Cardiac fibroblast (primary cell): ENCODE measurements at regions not wholly inside any gene's neighbourhood (a gene's known extent, or its start where the extent isn't known, plus 50 kb on each side); places are given as distances from the start of the nearest gene placed in this dataset.

Source experiments
- DNase-seq, 2 donors: peaks; one replicate each; pipeline versions ENCODE4 v3.0.0 to v3.0.0-alpha.2; 2010; ENCODE audit warnings: low read depth in 2 of 2
- H3K4me3 ChIP-seq, 2 donors: replicated peaks in 1 of 2; 1 replicate in 1 of 2; 2 replicates in 1 of 2; pipeline ENCODE4 v1.5.1; 2011; ENCODE audit warnings: low read depth in 2 of 2, low read length in 2 of 2, mild to moderate bottlenecking in 2 of 2, moderate library complexity in 1 of 2
- TF ChIP-seq, protein P1 (sequence below): IDR thresholded peaks from one replicate; pipeline ENCODE4 v1.5.1; 2011; ENCODE audit warnings: low read depth, mild to moderate bottlenecking, low read length, inconsistent platforms

DNA sequence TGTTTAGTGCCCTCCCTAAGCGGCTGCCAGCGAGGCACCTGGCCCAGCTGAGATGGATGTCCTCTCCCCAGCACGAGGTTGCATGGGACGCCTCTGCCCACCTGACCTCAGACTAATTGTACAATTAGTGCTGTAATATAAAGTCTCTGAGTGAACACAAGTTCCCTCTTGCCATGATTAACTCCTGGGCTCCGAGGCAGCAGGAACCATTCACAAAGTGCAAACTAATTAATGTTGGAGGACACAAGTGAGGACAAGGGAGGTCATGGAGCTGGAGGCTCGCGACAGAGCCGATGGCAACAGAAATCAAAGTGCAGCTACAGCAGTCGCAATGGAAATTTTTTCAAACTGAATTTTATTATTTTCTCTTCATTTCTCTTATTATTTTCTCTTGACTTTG, 156.6 kb upstream of the ADARB2 start:
- TF ChIP-seq, protein P1, sequence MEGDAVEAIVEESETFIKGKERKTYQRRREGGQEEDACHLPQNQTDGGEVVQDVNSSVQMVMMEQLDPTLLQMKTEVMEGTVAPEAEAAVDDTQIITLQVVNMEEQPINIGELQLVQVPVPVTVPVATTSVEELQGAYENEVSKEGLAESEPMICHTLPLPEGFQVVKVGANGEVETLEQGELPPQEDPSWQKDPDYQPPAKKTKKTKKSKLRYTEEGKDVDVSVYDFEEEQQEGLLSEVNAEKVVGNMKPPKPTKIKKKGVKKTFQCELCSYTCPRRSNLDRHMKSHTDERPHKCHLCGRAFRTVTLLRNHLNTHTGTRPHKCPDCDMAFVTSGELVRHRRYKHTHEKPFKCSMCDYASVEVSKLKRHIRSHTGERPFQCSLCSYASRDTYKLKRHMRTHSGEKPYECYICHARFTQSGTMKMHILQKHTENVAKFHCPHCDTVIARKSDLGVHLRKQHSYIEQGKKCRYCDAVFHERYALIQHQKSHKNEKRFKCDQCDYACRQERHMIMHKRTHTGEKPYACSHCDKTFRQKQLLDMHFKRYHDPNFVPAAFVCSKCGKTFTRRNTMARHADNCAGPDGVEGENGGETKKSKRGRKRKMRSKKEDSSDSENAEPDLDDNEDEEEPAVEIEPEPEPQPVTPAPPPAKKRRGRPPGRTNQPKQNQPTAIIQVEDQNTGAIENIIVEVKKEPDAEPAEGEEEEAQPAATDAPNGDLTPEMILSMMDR, result no peak
- no peak for DNase-seq
- no peak overlapping the region for H3K4me3 ChIP-seq

DNA sequence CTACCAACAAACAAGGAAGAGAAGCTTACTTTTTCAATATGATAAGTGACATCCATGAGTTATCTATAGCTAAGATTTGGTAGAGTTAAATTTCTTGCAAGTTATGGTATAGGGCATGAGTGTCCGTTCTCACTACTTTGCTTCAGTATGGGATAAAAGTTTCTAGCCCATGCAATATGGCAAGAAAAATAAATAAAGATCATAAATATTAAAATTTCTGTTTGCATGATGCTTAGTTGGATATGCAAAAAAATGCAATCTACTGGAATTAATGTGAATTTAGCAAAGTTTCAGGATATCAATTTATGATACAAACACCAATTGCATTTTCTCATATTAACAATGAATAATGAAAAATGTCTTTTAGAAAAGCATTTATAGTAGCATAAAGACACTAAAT, 148.7 kb upstream of the ADARB2 start:
- no peak overlapping the region for H3K4me3 ChIP-seq
- DNase-seq, result no peak
- TF ChIP-seq, protein P1, result no peak

- TF ChIP-seq, protein P1, result no peak
- H3K4me3 ChIP-seq, result no peak overlapping the region
- no peak for DNase-seq
Observed at GRCh38 chr10:1882728-1883127, 145.4 kb upstream of the ADARB2 start.

DNA sequence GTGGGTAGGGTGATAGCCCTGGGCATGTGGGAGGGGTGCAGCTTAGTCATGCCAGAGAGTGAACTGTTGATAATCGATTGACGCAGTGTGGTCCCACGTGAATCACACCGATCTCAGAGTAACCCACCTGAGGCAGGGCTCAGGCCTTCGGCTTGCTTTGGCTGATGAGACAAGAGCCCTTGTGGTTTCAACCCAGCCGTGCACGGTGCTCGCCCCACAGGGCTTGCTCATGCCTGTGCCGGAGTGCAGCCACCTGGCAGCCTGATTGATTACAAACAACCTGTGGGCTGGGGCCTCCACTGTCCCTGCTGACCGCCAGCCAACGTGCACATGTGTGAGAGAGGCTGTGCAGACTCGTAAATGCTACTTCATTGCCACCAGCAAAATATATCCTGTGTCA, 144.9 kb upstream of the ADARB2 start:
- no peak for DNase-seq
- TF ChIP-seq, protein P1, result no peak
- no peak overlapping the region for H3K4me3 ChIP-seq

- DNase-seq, result no peak
- no peak overlapping the region for H3K4me3 ChIP-seq
- TF ChIP-seq, protein P1, result no peak
Observed at GRCh38 chr10:1881636-1882035, 144.3 kb upstream of the ADARB2 start.

GRCh38 chr10:1874533-1874932, 137.2 kb upstream of the ADARB2 start:
- no peak for DNase-seq
- H3K4me3 ChIP-seq, result no peak overlapping the region
- TF ChIP-seq, protein P1, result no peak

- TF ChIP-seq, protein P1, result no peak
- no peak for DNase-seq
- H3K4me3 ChIP-seq, result no peak overlapping the region
Observed at GRCh38 chr10:1873661-1874315, 136.5 kb upstream of the ADARB2 start.
